HG03469 (cell line): ENCODE measurements at regions not wholly inside any gene's neighbourhood (a gene's known extent, or its start where the extent isn't known, plus 50 kb on each side); places are given as distances from the start of the nearest gene placed in this dataset.
"Not testable (repeated sequence)": the region's sequence is repeated elsewhere in the genome, so short reads cannot be mapped to it uniquely, and the experiment has no call there.

Experiments
- ATAC-seq: cut with Tn5 transposase; IDR thresholded peaks from one replicate; pipeline ENCODE4 v1.9.1; 2021; ENCODE audit warnings: mild to moderate bottlenecking, moderate library complexity, moderate number of reproducible peaks; ENCODE audit not compliant: unreplicated experiment

- ATAC-seq, result no peak
These were observed 104.9 kb downstream of the FEM1C start for GRCh38 chr5:115439639-115440038.

GRCh38 chr5:115439042-115439441 lies 105.5 kb downstream of the FEM1C start:
- no peak for ATAC-seq

- ATAC-seq, result no peak
These were observed 108.5 kb downstream of the FEM1C start for GRCh38 chr5:115435778-115436712.

- ATAC-seq, result no peak
These were observed 109.4 kb downstream of the FEM1C start for GRCh38 chr5:115435065-115435777.

GRCh38 chr5:115433918-115434317 lies 110.7 kb downstream of the FEM1C start:
- ATAC-seq, result no peak

GRCh38 chr5:115432691-115433090 lies 111.9 kb downstream of the FEM1C start:
- no peak for ATAC-seq

- ATAC-seq, result no peak
These were observed 113.5 kb downstream of the FEM1C start for GRCh38 chr5:115431116-115431515.

- ATAC-seq, result no peak
These were observed 114.2 kb downstream of the FEM1C start for GRCh38 chr5:115430374-115430773.

GRCh38 chr5:115429345-115429940 lies 115.1 kb downstream of the FEM1C start:
- ATAC-seq, result no peak

- no peak for ATAC-seq
These were observed 115.9 kb downstream of the FEM1C start for GRCh38 chr5:115428676-115429075.

GRCh38 chr5:115428248-115428647 lies 116.3 kb downstream of the FEM1C start:
- no peak for ATAC-seq

GRCh38 chr5:115424446-115424845 lies 120.1 kb downstream of the FEM1C start:
- ATAC-seq, result no peak

GRCh38 chr5:115424030-115424429 lies 120.5 kb downstream of the FEM1C start:
- ATAC-seq, result no peak

GRCh38 chr5:115423541-115423940 lies 121.0 kb downstream of the FEM1C start:
- no peak for ATAC-seq

GRCh38 chr5:115423051-115423450 lies 121.5 kb downstream of the FEM1C start:
- ATAC-seq, result no peak

GRCh38 chr5:115420812-115421211 lies 123.8 kb downstream of the FEM1C start:
- not testable (repeated sequence) for ATAC-seq

- ATAC-seq, result no peak
These were observed 123.6 kb upstream of the CCDC112 start for GRCh38 chr5:115419846-115420585.

GRCh38 chr5:115418788-115419187 lies 122.3 kb upstream of the CCDC112 start:
- no peak for ATAC-seq

GRCh38 chr5:115417076-115417475 lies 120.6 kb upstream of the CCDC112 start:
- ATAC-seq, result no peak

- peak; percentile 66 for ATAC-seq
These were observed 118.7 kb upstream of the CCDC112 start for GRCh38 chr5:115415143-115415491.
